ENCODE measurements at regions not wholly inside any gene's neighbourhood (a gene's known extent, or its start where the extent isn't known, plus 50 kb on each side); places are given as distances from the start of the nearest gene placed in this dataset.

- intact Hi-C loops (cut with DNase I; ENCODE audit: low total_unique reads), result no loop called here
- Histone ChIP-seq H3K36me3 (no peaks in the 10 kb centered on the region), H3K27me3 (no peaks in the 10 kb centered on the region), H3K4me1 (no peaks in the 10 kb centered on the region), H3K4me3 (no peak overlapping the region), H3K27ac (no peak overlapping the region), H3K9me3 (no peaks in the 10 kb centered on the region)
- TF ChIP-seq, protein P1, sequence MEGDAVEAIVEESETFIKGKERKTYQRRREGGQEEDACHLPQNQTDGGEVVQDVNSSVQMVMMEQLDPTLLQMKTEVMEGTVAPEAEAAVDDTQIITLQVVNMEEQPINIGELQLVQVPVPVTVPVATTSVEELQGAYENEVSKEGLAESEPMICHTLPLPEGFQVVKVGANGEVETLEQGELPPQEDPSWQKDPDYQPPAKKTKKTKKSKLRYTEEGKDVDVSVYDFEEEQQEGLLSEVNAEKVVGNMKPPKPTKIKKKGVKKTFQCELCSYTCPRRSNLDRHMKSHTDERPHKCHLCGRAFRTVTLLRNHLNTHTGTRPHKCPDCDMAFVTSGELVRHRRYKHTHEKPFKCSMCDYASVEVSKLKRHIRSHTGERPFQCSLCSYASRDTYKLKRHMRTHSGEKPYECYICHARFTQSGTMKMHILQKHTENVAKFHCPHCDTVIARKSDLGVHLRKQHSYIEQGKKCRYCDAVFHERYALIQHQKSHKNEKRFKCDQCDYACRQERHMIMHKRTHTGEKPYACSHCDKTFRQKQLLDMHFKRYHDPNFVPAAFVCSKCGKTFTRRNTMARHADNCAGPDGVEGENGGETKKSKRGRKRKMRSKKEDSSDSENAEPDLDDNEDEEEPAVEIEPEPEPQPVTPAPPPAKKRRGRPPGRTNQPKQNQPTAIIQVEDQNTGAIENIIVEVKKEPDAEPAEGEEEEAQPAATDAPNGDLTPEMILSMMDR (IDR thresholded peaks at IDR 0.05), result no peak
- TF ChIP-seq POLR2AphosphoS5 (IDR thresholded peaks at IDR 0.05) (no peak), POLR2A (IDR thresholded peaks at IDR 0.05) (no peak)
- no peak for DNase-seq (ENCODE audit: low spot score in 2 of 2)
Observed at GRCh38 chrX:126339928-126340327, 173.8 kb upstream of the DCAF12L2 start.

- no peak for DNase-seq (ENCODE audit: low spot score in 2 of 2)
- Histone ChIP-seq H3K4me1 (no peaks in the 10 kb centered on the region), H3K9me3 (no peaks in the 10 kb centered on the region), H3K36me3 (no peaks in the 10 kb centered on the region), H3K27ac (no peak overlapping the region), H3K27me3 (no peaks in the 10 kb centered on the region), H3K4me3 (no peak overlapping the region)
- TF ChIP-seq POLR2AphosphoS5 (IDR thresholded peaks at IDR 0.05) (no peak), POLR2A (IDR thresholded peaks at IDR 0.05) (no peak)
- TF ChIP-seq, protein P1 (IDR thresholded peaks at IDR 0.05), result no peak
- intact Hi-C loops (cut with DNase I; ENCODE audit: low total_unique reads), result no loop called here
Observed at GRCh38 chrX:126338916-126339315, 172.8 kb upstream of the DCAF12L2 start.

- intact Hi-C loops (cut with DNase I; ENCODE audit: low total_unique reads), result no loop called here
- no peaks in the 10 kb centered on the region for H3K27me3 ChIP-seq
- no peaks in the 10 kb centered on the region for H3K4me1 ChIP-seq
- DNase-seq (ENCODE audit: low spot score in 2 of 2), result no peak
- no peak overlapping the region for H3K27ac ChIP-seq
- peaks cover 0 to 6% of the 10 kb centered on the region in 2 donors for H3K9me3 ChIP-seq
- no peak overlapping the region for H3K4me3 ChIP-seq
- no peaks in the 10 kb centered on the region for H3K36me3 ChIP-seq
- no peak for TF ChIP-seq POLR2A (IDR thresholded peaks at IDR 0.05)
- no peak for TF ChIP-seq POLR2AphosphoS5 (IDR thresholded peaks at IDR 0.05)
- TF ChIP-seq, protein P1 (IDR thresholded peaks at IDR 0.05), result no peak
Observed at GRCh38 chrX:126300401-126300800, 134.3 kb upstream of the DCAF12L2 start.

DNA sequence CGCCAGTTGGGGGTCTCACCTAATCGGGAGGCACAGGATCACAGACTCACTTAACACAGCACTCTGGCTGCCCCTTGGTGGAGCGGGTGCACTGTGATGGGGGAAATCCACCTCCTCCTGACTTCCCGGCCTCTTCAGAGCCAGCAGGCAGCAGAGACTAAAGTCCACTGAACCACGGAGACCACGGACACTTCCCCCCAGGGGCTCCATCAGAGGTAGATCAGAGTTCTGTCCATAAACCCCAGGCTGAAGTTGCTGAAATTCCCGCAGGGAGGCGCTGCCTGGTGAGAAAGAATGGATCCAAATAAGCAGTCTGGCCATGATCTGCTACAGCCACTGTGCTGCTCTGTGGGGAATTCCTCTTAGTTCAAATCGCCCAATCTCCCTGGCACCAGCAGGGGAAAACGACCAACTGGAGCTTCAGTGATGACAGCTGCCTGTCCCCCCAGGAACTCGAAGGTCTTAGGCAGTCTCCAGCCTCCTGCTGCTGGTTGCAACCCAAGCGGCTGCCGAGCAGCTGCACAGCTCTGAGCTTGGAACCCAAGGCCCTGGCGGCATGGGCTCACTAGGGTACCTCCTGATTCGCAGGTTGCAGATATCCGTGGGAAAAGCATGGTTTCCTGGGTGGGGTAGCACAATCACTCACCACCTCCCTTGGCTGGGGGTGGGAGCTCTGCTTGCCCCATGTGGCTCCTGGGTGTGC is 106.9 kb upstream of the DCAF12L2 start:
- intact Hi-C loops (cut with DNase I; ENCODE audit: low total_unique reads), result no loop called here
- TF ChIP-seq POLR2AphosphoS5 (IDR thresholded peaks at IDR 0.05), result no peak
- no peak for TF ChIP-seq POLR2A (IDR thresholded peaks at IDR 0.05)
- TF ChIP-seq, protein P1 (IDR thresholded peaks at IDR 0.05), result no peak
- no peak for DNase-seq (ENCODE audit: low spot score in 2 of 2)

DNA sequence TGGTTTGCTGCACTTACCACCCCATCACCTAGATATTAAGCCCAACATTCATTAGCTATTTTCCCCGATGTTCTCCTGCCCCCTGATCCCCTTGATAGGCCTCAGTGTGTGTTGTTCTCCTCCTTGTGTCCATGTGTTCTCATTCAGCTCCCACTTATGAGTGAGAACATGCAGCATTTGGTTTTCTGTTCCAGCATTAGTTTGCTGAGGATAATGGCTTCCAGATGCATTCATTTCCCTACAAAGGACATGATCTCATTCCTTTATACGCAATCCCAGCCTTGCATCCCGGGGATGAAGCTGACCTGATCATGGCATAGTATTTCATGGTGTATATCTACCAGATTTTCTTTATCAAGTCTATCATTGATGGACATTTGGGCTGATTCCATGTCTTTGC is 99.0 kb upstream of the DCAF12L2 start:
- no peak for TF ChIP-seq POLR2A (IDR thresholded peaks at IDR 0.05)
- TF ChIP-seq POLR2AphosphoS5 (IDR thresholded peaks at IDR 0.05), result no peak
- TF ChIP-seq, protein P1 (IDR thresholded peaks at IDR 0.05), result no peak

More for the DNA sequence above, 106.9 kb upstream of the DCAF12L2 start:
- Histone ChIP-seq H3K27ac (no peak overlapping the region), H3K36me3 (no peaks in the 10 kb centered on the region), H3K9me3 (no peaks in the 10 kb centered on the region), H3K4me3 (no peak overlapping the region), H3K27me3 (no peaks in the 10 kb centered on the region), H3K4me1 (no peaks in the 10 kb centered on the region)

More for the DNA sequence above, 99.0 kb upstream of the DCAF12L2 start:
- peaks cover 0 to 10% of the 10 kb centered on the region in 2 donors for H3K9me3 ChIP-seq
- no peak overlapping the region for H3K27ac ChIP-seq
- H3K36me3 ChIP-seq, result no peaks in the 10 kb centered on the region
- H3K27me3 ChIP-seq, result no peaks in the 10 kb centered on the region
- DNase-seq (ENCODE audit: low spot score in 2 of 2), result no peak
- intact Hi-C loops (cut with DNase I; ENCODE audit: low total_unique reads), result no loop called here
- H3K4me1 ChIP-seq, result no peaks in the 10 kb centered on the region
- no peak overlapping the region for H3K4me3 ChIP-seq
